Duodenal mucosa (tissue), 2 donors: ENCODE measurements at regions not wholly inside any gene's neighbourhood (a gene's known extent, or its start where the extent isn't known, plus 50 kb on each side); places are given as distances from the start of the nearest gene placed in this dataset.

Experiments
- H3K27ac ChIP-seq: one replicate; pipeline ENCODE4 v1.7.0; 2013; ENCODE audit warnings: low read depth, low read length
- H3K27me3 ChIP-seq, 2 donors: one replicate each; pipeline ENCODE4 v1.7.0; 2013; ENCODE audit warnings: low read length in 2 of 2, control low read depth in 1 of 2; ENCODE audit not compliant: insufficient read depth in 2 of 2, control insufficient read depth in 1 of 2
- H3K36me3 ChIP-seq, 2 donors: one replicate each; pipeline ENCODE4 v1.7.0; 2013; ENCODE audit warnings: low read length in 2 of 2, control low read depth in 1 of 2; ENCODE audit not compliant: insufficient read depth in 2 of 2, control insufficient read depth in 1 of 2
- H3K4me1 ChIP-seq, 2 donors: one replicate each; pipeline ENCODE4 v1.7.0; 2013; ENCODE audit warnings: low read length in 2 of 2, control low read depth in 1 of 2; ENCODE audit not compliant: insufficient read depth in 2 of 2, control insufficient read depth in 1 of 2
- H3K4me3 ChIP-seq, 2 donors: one replicate each; pipeline ENCODE4 v1.7.0; 2013; ENCODE audit warnings: low read length in 2 of 2, low read depth in 1 of 2
- H3K9ac ChIP-seq, 2 donors: one replicate each; pipeline ENCODE4 v1.7.0; 2013; ENCODE audit warnings: low read length in 2 of 2, low read depth in 1 of 2
- H3K9me3 ChIP-seq, 2 donors: one replicate each; pipeline ENCODE4 v1.7.0; 2013; ENCODE audit warnings: low read length in 2 of 2, control low read depth in 1 of 2; ENCODE audit not compliant: control insufficient read depth in 1 of 2

DNA sequence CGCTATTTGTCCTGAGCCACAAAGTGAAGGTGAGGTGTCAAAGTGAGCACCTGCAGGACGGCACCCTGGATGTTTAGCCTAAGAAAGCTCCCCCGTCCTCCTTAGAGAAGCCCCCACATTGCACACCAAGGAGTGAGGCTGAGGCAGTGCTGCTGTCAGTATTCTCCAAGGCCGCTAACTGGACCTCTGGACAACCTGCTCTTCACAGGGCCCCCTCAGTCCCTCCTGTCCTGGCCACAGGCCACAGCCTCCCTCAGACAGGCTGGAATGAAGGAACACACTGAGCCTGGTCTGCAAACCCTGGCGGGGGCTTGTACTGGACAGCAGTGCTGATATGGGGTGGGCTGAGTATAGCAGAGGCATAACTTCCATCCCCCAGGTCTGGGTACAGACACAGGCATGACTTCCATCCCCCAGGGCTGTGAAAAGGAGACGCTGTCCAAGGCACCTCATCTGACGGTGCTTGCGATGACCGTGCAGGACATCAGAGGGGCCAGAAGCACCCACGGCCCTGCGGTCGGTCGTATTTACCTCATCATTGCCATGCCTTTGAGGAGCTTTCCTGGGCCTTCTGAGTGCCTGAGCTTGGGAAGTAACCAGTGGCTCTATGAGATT lies 82.4 kb upstream of the DIO3 start:
- H3K4me1 ChIP-seq = peaks cover 15 to 16% of the 10 kb centered on the region in 2 donors
- H3K27ac ChIP-seq = no peak overlapping the region
- H3K9me3 ChIP-seq = peaks cover 0 to 3% of the 10 kb centered on the region in 2 donors
- no peaks in the 10 kb centered on the region for H3K36me3 ChIP-seq
- peaks cover 0 to 12% of the 10 kb centered on the region in 2 donors for H3K27me3 ChIP-seq
- no peak overlapping the region for H3K4me3 ChIP-seq
- H3K9ac ChIP-seq = no peak overlapping the region

DNA sequence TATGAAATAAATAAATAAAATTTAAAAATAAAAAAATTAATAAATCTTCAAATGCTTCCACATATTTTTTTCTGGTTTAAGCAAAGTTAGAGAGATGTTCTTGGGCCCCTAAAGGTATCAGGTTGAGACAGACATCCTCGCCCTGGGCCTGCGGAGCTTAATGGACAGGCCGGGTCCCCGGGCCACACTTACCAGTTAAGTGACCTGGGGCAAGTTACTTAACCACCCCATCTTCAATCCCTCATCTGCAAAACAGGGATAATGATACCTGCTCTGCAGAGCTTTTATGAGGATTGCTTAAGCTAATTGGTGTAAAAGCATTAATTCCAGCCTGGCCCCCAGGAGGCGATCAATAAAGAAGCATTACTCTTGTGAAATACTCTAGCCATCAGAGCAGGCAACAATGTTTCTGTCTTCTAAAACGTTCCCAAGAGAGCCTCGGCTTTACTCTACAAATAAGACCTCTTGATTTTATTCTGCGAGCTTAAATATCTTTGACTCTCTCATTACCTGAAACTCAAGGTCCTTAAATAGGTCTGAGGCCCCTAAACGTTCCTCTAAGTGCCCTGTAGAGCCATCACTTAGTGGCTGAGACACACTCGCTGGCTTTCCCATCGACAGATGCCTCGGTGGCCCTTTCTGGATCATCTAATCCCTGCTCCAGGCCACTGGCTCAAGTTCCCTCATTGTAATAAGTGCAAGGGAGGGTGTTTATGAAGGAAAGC lies 81.1 kb upstream of the DIO3 start:
- H3K36me3 ChIP-seq = no peaks in the 10 kb centered on the region
- H3K4me1 ChIP-seq = peaks cover 15 to 16% of the 10 kb centered on the region in 2 donors
- H3K9me3 ChIP-seq = peaks cover 0 to 5% of the 10 kb centered on the region in 2 donors
- no peak overlapping the region for H3K27ac ChIP-seq
- H3K9ac ChIP-seq = no peak overlapping the region
- no peak overlapping the region for H3K4me3 ChIP-seq
- H3K27me3 ChIP-seq = peaks cover 0 to 6% of the 10 kb centered on the region in 2 donors

DNA sequence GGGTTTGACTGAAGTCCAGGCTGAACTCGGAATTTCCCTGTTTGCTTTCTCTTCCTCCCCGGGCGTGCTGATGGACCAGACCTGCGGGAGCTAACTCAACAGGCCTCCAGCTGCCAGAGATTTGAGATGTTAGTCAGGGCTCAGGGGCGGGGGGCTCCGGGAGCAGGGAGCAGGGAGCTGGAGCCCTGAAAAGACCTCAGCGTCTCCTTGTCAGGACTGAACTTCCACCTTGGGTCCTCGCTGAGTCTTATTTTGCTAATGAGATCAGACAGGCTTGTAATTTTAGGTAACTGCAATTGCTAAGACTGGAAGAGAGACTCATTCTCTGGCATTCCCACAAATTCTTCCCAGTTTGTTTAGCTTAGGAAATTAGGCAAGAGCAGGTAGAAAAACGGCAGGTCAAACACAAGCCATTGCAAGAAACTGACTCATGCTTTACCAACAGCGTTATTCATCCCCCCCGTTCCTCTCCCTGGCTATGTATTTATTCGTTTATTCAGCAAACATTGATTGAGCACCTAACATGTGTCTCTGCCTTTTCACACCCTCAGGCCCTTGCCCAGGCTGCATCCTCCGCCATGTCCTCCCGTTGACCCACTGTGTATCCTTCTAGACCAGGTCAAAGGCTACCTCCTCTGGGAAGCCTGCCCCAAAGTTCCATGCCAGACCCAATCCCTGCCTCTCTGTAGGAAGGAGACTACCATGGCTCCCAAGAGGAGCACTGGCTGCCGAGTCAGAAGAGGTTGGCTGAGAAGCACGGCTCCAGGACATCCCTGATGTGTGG lies 80.4 kb upstream of the DIO3 start:
- peaks cover 0 to 6% of the 10 kb centered on the region in 2 donors for H3K27me3 ChIP-seq
- no peak overlapping the region for H3K27ac ChIP-seq
- no peak overlapping the region for H3K9ac ChIP-seq
- peaks cover 0 to 5% of the 10 kb centered on the region in 2 donors for H3K9me3 ChIP-seq
- H3K4me1 ChIP-seq = peaks cover 10 to 15% of the 10 kb centered on the region in 2 donors
- H3K4me3 ChIP-seq = no peak overlapping the region
- H3K36me3 ChIP-seq = no peaks in the 10 kb centered on the region

DNA sequence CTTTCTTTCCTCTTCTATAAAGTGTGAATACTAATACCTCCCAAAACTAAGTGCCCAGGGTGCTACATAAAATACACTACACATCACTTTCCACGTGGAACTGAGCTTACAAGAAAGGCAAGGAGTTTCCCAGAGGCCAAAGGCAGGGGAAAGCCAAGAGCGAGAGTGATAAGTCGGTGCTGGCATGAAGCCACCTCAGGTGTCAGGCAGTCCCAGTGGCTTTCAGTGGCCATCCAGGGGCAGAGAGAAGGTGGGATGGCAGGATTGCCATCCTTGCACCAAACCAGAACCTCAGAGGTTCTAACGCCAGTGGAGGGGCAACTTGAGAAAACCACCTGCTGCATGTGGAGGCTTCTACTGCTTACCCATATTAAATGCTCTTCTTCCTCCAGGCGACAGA lies 79.7 kb upstream of the DIO3 start:
- Histone ChIP-seq H3K27me3 (no peaks in the 10 kb centered on the region), H3K36me3 (no peaks in the 10 kb centered on the region), H3K9me3 (peaks cover 0 to 5% of the 10 kb centered on the region in 2 donors), H3K4me3 (no peak overlapping the region), H3K27ac (no peak overlapping the region), H3K9ac (no peak overlapping the region), H3K4me1 (peaks cover 4 to 9% of the 10 kb centered on the region in 2 donors)

DNA sequence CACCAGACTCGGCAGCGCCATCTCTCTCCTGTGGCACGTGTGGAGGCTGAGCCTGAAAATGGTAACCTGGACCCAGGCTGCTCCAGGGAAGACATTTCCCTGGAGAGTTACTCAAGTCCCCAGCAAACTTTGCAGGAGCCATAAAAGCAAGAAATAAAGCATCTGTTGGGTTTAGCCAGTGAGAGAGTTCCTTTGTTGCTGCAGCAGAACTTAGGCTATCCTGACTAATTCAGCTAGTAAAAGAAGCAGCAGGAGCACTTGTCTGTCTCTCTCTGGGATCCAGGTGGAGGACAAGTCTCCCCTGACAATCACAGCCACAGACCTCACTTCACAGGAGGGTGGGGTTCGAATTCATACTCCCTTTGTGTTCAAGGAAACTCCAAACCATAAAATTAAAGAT lies 79.2 kb upstream of the DIO3 start:
- no peak overlapping the region for H3K9ac ChIP-seq
- H3K27ac ChIP-seq = no peak overlapping the region
- H3K9me3 ChIP-seq = peaks cover 0 to 5% of the 10 kb centered on the region in 2 donors
- H3K4me3 ChIP-seq = no peak overlapping the region
- H3K4me1 ChIP-seq = peaks cover 4 to 6% of the 10 kb centered on the region in 2 donors
- no peaks in the 10 kb centered on the region for H3K27me3 ChIP-seq
- H3K36me3 ChIP-seq = no peaks in the 10 kb centered on the region

DNA sequence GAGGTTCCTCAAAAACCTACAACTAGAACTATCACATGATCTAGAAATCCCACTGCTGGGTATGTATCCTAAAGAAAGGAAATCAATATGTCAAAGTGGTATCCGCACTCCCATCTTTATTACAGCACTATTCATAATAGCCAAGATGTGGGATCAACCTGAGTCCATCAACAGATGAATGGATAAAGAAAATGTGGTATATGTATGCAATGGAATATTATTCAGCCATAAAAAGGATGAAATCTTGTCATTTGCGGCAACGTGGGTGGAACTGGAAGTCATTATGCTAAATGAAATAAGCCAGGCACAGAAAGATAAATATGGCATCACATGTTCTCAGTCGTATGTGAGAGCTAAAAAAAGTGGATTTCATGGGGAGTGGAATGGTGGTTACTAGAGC lies 77.5 kb upstream of the DIO3 start:
- Histone ChIP-seq H3K4me3 (no peak overlapping the region), H3K36me3 (no peaks in the 10 kb centered on the region), H3K9me3 (peaks cover 0 to 5% of the 10 kb centered on the region in 2 donors)

DNA sequence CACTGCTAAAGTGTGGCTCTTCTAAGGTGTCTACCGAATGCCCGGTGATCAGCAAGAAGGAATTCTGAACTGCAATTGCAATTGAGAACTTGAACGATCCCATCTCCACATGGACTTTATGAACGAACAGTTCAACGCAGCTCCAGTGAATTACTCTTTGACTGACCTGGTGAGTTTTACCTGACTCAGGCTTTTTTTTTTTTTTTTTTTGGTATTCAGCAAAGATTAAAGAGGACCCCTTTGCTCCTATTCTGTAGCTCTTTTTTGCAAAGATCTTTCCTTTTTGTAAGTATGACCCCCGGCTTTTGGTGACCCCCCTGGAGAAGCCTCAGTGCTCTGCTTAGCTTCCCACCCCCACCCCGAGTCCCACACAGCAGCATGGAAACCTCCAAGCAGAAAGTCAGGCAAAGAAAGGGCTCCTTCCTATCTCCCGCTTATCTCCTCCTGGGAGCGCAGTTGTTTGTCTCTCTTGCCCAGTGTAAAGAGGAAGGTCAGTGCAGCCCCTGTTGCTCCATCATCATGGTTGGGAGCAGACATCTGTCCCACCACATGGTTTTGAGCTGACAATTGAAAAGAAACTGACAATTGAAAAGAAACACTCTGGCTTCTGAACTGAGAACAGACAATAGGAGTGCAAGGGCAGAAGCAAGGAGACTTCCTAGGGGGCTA lies 72.1 kb upstream of the DIO3 start:
- Histone ChIP-seq H3K36me3 (no peaks in the 10 kb centered on the region), H3K27ac (no peak overlapping the region), H3K4me3 (no peak overlapping the region), H3K9me3 (no peaks in the 10 kb centered on the region), H3K9ac (no peak overlapping the region), H3K4me1 (no peaks in the 10 kb centered on the region), H3K27me3 (no peaks in the 10 kb centered on the region)

More for the DNA sequence above, 77.5 kb upstream of the DIO3 start:
- Histone ChIP-seq H3K27me3 (no peaks in the 10 kb centered on the region), H3K9ac (no peak overlapping the region), H3K27ac (no peak overlapping the region), H3K4me1 (no peaks in the 10 kb centered on the region)

DNA sequence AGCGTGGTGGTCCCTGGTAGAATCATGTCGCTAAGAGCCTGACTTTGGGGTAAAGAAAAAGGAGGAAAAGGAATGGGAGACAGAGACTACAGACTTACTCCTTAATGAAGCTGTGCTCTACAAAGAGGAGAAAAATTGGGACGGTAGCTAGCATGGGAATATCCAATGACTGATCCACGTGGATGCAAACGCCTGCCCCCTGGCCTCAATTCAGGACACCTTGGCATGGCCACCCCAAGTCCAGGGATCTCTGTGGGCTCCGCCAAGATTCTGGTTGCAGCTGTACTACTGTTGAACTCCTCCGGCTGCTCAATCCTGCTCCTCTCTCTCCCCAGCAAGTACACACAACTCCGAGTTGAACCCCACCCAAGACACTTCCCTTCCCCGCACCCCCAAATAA lies 70.5 kb upstream of the DIO3 start:
- no peak overlapping the region for H3K4me3 ChIP-seq
- H3K9me3 ChIP-seq = no peaks in the 10 kb centered on the region
- no peak overlapping the region for H3K9ac ChIP-seq
- H3K36me3 ChIP-seq = no peaks in the 10 kb centered on the region
- H3K27ac ChIP-seq = no peak overlapping the region
- no peaks in the 10 kb centered on the region for H3K4me1 ChIP-seq
- H3K27me3 ChIP-seq = no peaks in the 10 kb centered on the region

DNA sequence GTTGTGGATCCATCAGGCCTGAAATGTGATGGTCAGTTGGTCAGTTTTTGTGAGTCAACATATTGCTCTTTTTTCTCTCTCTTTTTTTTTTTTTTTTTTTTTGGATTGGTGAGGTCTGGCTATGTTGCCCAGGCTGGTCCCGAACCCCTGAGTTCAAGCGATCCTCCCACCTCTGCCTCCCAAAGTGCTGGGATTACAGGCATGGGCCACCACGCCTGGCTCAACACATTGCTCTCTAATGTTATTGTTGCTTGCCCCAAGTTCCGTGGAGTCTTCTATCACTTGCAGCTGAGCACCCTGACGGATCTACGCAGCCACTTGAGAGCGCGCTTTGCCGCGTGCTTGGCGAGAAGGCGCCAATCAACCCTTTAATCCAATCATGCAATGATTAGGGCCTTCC lies 69.5 kb upstream of the DIO3 start:
- no peaks in the 10 kb centered on the region for H3K9me3 ChIP-seq
- H3K9ac ChIP-seq = no peak overlapping the region
- no peaks in the 10 kb centered on the region for H3K4me1 ChIP-seq
- no peaks in the 10 kb centered on the region for H3K27me3 ChIP-seq
- H3K27ac ChIP-seq = no peak overlapping the region
- no peaks in the 10 kb centered on the region for H3K36me3 ChIP-seq
- no peak overlapping the region for H3K4me3 ChIP-seq

DNA sequence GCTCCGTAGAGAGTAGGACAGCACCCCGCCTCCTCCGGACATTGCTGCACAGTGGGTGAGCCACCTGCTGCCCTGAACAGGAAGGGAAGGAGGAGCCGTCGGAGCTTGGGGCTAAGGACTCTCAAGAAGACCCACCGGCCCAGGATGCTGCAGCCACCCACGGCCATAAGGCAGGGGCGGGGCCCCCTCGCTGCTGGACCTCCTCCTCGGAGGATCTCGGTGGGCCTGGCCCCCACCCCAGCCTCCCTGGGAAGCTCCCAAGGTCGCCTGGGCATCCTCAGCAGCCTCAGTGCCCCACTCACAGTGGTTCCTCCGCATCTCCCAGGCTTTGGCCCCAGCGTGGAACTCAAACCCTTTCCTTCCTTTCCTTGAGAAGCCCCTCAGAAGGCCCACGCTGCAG lies 68.6 kb upstream of the DIO3 start:
- H3K36me3 ChIP-seq = no peaks in the 10 kb centered on the region
- H3K9ac ChIP-seq = no peak overlapping the region
- no peak overlapping the region for H3K27ac ChIP-seq
- H3K4me3 ChIP-seq = no peak overlapping the region
- no peaks in the 10 kb centered on the region for H3K27me3 ChIP-seq
- H3K4me1 ChIP-seq = no peaks in the 10 kb centered on the region
- no peaks in the 10 kb centered on the region for H3K9me3 ChIP-seq
